ENCODE measurements at regions not wholly inside any gene's neighbourhood (a gene's known extent, or its start where the extent isn't known, plus 50 kb on each side); places are given as distances from the start of the nearest gene placed in this dataset.

DNA sequence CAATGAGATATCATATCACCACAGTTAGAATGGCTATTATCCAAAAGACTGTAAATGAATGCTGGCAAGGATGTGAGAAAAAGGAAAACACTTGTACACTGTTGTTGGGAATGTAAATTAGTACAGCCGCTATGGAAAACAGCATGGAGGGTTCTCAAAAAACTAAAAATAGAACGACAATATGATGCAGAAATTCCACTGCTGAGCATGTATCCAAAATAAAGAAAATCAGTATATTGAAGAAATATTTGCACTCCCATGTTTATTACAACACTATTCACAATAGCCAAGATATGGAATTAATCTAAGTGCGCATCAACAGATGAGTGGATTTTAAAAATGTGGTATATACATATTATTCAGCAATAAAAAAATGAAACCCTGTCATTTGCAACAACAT is 898.9 kb upstream of the MAN1A1 start:
- no peak overlapping the region for H3K4me3 ChIP-seq (ENCODE audit: low read depth, low read length)
- H3K36me3 ChIP-seq (ENCODE audit: control insufficient read depth, insufficient read depth, low read length): no peaks in the 10 kb centered on the region
- H3K9me3 ChIP-seq (ENCODE audit: control insufficient read depth, insufficient read depth, low read length): no peaks in the 10 kb centered on the region
- H3K27ac ChIP-seq (ENCODE audit: low read depth, low read length): no peak overlapping the region
- 60% methylated on average over 1 of the region's 3 CpGs for WGBS (ENCODE audit: insufficient coverage)
- DNase-seq (ENCODE audit: low read depth in 4 of 6, low spot score in 6 of 6): peak in 1 of 6 donors; percentile 41
- H3K4me1 ChIP-seq (ENCODE audit: control insufficient read depth, insufficient read depth, low read length): no peaks in the 10 kb centered on the region
- H3K27me3 ChIP-seq (ENCODE audit: control insufficient read depth, insufficient read depth, low read length): no peaks in the 10 kb centered on the region

DNA sequence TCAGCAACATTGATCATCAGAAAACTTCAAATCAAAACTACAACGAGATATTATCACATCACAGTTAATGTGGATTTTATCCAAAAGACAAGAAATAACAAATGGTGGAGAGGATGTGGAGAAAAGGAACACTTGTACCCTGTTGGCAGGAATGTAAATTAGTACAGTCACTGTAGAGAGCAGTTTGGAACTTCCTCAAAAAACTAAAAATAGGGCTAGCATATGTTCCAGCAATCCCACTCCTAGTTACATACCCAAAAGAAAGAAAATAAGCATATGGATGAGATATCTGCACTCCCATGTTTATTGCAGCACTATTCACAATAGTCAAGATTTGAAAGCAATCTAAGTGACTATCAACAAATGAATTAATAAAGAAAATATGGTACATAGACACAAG is 887.7 kb upstream of the MAN1A1 start:
- WGBS (ENCODE audit: insufficient coverage): no CpG with 5 or more reads among the region's 1 CpG
- Histone ChIP-seq H3K27me3 (ENCODE audit: control insufficient read depth, insufficient read depth, low read length) (no peaks in the 10 kb centered on the region), H3K4me3 (ENCODE audit: low read depth, low read length) (no peak overlapping the region), H3K4me1 (ENCODE audit: control insufficient read depth, insufficient read depth, low read length) (no peaks in the 10 kb centered on the region), H3K27ac (ENCODE audit: low read depth, low read length) (no peak overlapping the region), H3K9me3 (ENCODE audit: control insufficient read depth, insufficient read depth, low read length) (no peaks in the 10 kb centered on the region), H3K36me3 (ENCODE audit: control insufficient read depth, insufficient read depth, low read length) (no peaks in the 10 kb centered on the region)
- peak in 1 of 6 donors; percentile 79 for DNase-seq (ENCODE audit: low read depth in 4 of 6, low spot score in 6 of 6)

DNA sequence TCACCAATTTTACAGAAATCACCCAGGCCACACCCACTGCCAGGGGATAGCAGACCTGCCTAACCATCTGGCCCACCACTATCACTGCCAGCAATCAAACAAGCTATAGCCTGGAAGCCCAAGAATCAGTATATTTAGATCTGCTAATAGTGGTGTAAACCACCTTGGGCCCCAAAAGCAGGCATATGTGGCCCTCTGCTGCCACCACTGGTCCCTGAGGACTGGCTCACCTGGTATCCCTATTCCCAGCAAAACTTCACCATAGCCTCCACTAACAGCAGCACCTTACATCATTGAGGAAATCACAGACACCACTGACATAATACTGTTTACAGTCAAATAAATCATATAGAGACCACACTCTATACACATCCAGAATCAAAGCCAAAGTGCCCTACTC is 880.4 kb upstream of the MAN1A1 start:
- Histone ChIP-seq H3K4me3 (ENCODE audit: low read depth, low read length) (no peak overlapping the region), H3K27ac (ENCODE audit: low read depth, low read length) (no peak overlapping the region), H3K27me3 (ENCODE audit: control insufficient read depth, insufficient read depth, low read length) (no peaks in the 10 kb centered on the region), H3K4me1 (ENCODE audit: control insufficient read depth, insufficient read depth, low read length) (no peaks in the 10 kb centered on the region), H3K9me3 (ENCODE audit: control insufficient read depth, insufficient read depth, low read length) (peaks cover 3% of the 10 kb centered on the region), H3K36me3 (ENCODE audit: control insufficient read depth, insufficient read depth, low read length) (no peaks in the 10 kb centered on the region)
- DNase-seq (ENCODE audit: low read depth in 4 of 6, low spot score in 6 of 6): no peak

DNA sequence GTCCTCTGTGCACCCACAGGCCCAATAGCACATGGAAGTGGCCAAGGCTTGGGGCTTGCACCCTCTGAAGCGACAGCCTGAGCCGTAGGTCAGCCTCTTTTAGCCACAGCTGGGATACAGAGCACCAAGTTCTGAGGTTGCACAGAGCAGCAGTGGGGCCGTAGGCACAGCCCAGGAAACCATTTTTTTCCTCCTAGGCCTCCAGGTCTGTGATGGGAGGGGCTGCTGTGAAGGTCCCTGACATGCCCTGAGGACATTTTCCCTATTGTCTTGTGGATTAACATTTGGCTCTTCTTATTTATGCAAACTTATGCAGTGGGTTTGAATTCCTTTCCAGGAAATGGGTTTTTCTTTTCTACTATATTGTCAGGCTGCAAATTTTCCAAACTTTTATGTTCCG is 878.7 kb upstream of the MAN1A1 start:
- no peaks in the 10 kb centered on the region for H3K4me1 ChIP-seq (ENCODE audit: control insufficient read depth, insufficient read depth, low read length)
- H3K4me3 ChIP-seq (ENCODE audit: low read depth, low read length): no peak overlapping the region
- H3K27me3 ChIP-seq (ENCODE audit: control insufficient read depth, insufficient read depth, low read length): no peaks in the 10 kb centered on the region
- WGBS (ENCODE audit: insufficient coverage): 100% methylated on average over 3 of the region's 4 CpGs
- no peak overlapping the region for H3K27ac ChIP-seq (ENCODE audit: low read depth, low read length)
- peaks cover 3% of the 10 kb centered on the region for H3K9me3 ChIP-seq (ENCODE audit: control insufficient read depth, insufficient read depth, low read length)
- H3K36me3 ChIP-seq (ENCODE audit: control insufficient read depth, insufficient read depth, low read length): no peaks in the 10 kb centered on the region
- no peak for DNase-seq (ENCODE audit: low read depth in 4 of 6, low spot score in 6 of 6)

- DNase-seq (ENCODE audit: low read depth in 4 of 6, low spot score in 6 of 6): no peak
- H3K27ac ChIP-seq (ENCODE audit: low read depth, low read length): no peak overlapping the region
- no peaks in the 10 kb centered on the region for H3K36me3 ChIP-seq (ENCODE audit: control insufficient read depth, insufficient read depth, low read length)
- H3K4me3 ChIP-seq (ENCODE audit: low read depth, low read length): no peak overlapping the region
- H3K9me3 ChIP-seq (ENCODE audit: control insufficient read depth, insufficient read depth, low read length): no peaks in the 10 kb centered on the region
- no peaks in the 10 kb centered on the region for H3K27me3 ChIP-seq (ENCODE audit: control insufficient read depth, insufficient read depth, low read length)
- WGBS (ENCODE audit: insufficient coverage): no CpG with 5 or more reads among the region's 1 CpG
- H3K4me1 ChIP-seq (ENCODE audit: control insufficient read depth, insufficient read depth, low read length): no peaks in the 10 kb centered on the region
These were observed 869.8 kb upstream of the MAN1A1 start for GRCh38 chr6:120219339-120219738.

GRCh38 chr6:120214088-120214499 is 864.5 kb upstream of the MAN1A1 start:
- no peaks in the 10 kb centered on the region for H3K27me3 ChIP-seq (ENCODE audit: control insufficient read depth, insufficient read depth, low read length)
- no peak overlapping the region for H3K27ac ChIP-seq (ENCODE audit: low read depth, low read length)

DNA sequence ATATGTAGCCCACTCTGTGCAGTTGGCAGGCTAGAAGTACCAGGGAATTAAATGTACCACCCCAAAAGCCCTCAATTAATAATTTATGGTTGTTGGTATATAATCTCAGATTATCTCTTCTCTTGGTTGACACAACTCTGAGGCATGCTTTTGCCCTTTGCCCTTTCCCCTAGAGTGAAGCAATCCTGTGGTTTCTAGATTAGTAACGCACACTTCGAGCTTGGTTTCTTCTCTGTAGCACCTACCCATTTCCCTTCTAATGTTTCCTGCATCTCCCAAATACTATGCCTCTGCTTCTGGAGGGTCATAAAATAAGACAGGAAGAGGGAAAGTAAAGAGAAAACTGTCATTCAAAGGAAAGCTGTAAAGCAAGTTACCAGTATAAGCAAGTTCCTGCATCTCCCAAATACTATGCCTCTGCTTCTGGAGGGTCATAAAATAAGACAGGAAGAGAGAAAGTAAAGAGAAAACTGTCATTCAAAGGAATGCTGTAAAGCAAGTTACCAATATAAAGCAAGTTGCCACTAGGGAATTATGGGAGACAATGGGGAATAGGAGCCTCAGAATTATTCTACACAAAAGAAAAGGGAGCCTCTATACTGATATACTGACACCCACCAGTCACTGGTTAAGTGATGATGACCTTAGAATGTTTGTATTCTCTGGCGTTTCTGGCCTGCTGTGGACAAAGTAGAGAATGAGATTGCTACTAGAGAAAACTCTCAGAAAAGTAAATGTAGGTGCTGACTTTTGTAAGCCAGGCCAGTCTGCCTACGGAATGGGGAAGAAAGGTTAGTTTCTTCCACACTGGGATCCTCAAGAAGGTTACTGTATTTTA is 862.6 kb upstream of the MAN1A1 start:
- H3K27me3 ChIP-seq (ENCODE audit: control insufficient read depth, insufficient read depth, low read length): no peaks in the 10 kb centered on the region
- DNase-seq (ENCODE audit: low read depth in 4 of 6, low spot score in 6 of 6): no peak
- WGBS (ENCODE audit: insufficient coverage): 57% methylated on average over 1 of the region's 4 CpGs
- H3K9me3 ChIP-seq (ENCODE audit: control insufficient read depth, insufficient read depth, low read length): peaks cover 1% of the 10 kb centered on the region
- no peaks in the 10 kb centered on the region for H3K36me3 ChIP-seq (ENCODE audit: control insufficient read depth, insufficient read depth, low read length)
- no peaks in the 10 kb centered on the region for H3K4me1 ChIP-seq (ENCODE audit: control insufficient read depth, insufficient read depth, low read length)
- H3K27ac ChIP-seq (ENCODE audit: low read depth, low read length): no peak overlapping the region
- no peak overlapping the region for H3K4me3 ChIP-seq (ENCODE audit: low read depth, low read length)

More at GRCh38 chr6:120214088-120214499, 864.5 kb upstream of the MAN1A1 start:
- Histone ChIP-seq H3K9me3 (ENCODE audit: control insufficient read depth, insufficient read depth, low read length) (peaks cover 1% of the 10 kb centered on the region), H3K36me3 (ENCODE audit: control insufficient read depth, insufficient read depth, low read length) (no peaks in the 10 kb centered on the region), H3K4me1 (ENCODE audit: control insufficient read depth, insufficient read depth, low read length) (no peaks in the 10 kb centered on the region), H3K4me3 (ENCODE audit: low read depth, low read length) (no peak overlapping the region)
- DNase-seq (ENCODE audit: low read depth in 4 of 6, low spot score in 6 of 6): no peak

DNA sequence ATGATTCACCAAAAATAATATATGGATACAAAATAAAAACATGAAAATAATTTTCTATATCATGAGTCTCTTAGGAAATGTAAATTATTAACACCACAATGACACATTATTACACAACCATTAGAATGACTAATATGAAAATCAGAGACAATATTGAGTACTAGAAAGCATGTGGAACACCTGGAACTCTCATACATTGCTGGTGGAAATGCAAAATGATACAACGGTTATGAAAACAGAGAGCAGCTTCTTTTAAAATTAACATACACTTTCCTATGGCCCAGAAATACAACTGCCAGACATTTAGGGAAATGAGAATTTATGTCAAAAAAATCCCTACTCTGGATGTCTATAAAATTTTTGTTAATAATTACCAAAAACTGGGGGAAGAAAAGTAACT is 853.3 kb upstream of the MAN1A1 start:
- no peaks in the 10 kb centered on the region for H3K27me3 ChIP-seq (ENCODE audit: control insufficient read depth, insufficient read depth, low read length)
- no peaks in the 10 kb centered on the region for H3K36me3 ChIP-seq (ENCODE audit: control insufficient read depth, insufficient read depth, low read length)
- no peak overlapping the region for H3K4me3 ChIP-seq (ENCODE audit: low read depth, low read length)
- H3K27ac ChIP-seq (ENCODE audit: low read depth, low read length): no peak overlapping the region
- no peaks in the 10 kb centered on the region for H3K4me1 ChIP-seq (ENCODE audit: control insufficient read depth, insufficient read depth, low read length)
- no CpG with 5 or more reads among the region's 1 CpG for WGBS (ENCODE audit: insufficient coverage)
- no peaks in the 10 kb centered on the region for H3K9me3 ChIP-seq (ENCODE audit: control insufficient read depth, insufficient read depth, low read length)
- no peak for DNase-seq (ENCODE audit: low read depth in 4 of 6, low spot score in 6 of 6)

- no peaks in the 10 kb centered on the region for H3K36me3 ChIP-seq (ENCODE audit: control insufficient read depth, insufficient read depth, low read length)
- H3K27me3 ChIP-seq (ENCODE audit: control insufficient read depth, insufficient read depth, low read length): no peaks in the 10 kb centered on the region
- WGBS (ENCODE audit: insufficient coverage): no CpG with 5 or more reads among the region's 2 CpGs
- no peak overlapping the region for H3K4me3 ChIP-seq (ENCODE audit: low read depth, low read length)
- no peaks in the 10 kb centered on the region for H3K4me1 ChIP-seq (ENCODE audit: control insufficient read depth, insufficient read depth, low read length)
- H3K27ac ChIP-seq (ENCODE audit: low read depth, low read length): no peak overlapping the region
- H3K9me3 ChIP-seq (ENCODE audit: control insufficient read depth, insufficient read depth, low read length): no peaks in the 10 kb centered on the region
- no peak for DNase-seq (ENCODE audit: low read depth in 4 of 6, low spot score in 6 of 6)
These were observed 851.3 kb upstream of the MAN1A1 start for GRCh38 chr6:120200853-120201252.

- H3K27me3 ChIP-seq (ENCODE audit: control insufficient read depth, insufficient read depth, low read length): no peaks in the 10 kb centered on the region
- H3K27ac ChIP-seq (ENCODE audit: low read depth, low read length): no peak overlapping the region
- peak in 1 of 6 donors; percentile 31 for DNase-seq (ENCODE audit: low read depth in 4 of 6, low spot score in 6 of 6)
- H3K4me1 ChIP-seq (ENCODE audit: control insufficient read depth, insufficient read depth, low read length): no peaks in the 10 kb centered on the region
- no peak overlapping the region for H3K4me3 ChIP-seq (ENCODE audit: low read depth, low read length)
- H3K36me3 ChIP-seq (ENCODE audit: control insufficient read depth, insufficient read depth, low read length): no peaks in the 10 kb centered on the region
- no peaks in the 10 kb centered on the region for H3K9me3 ChIP-seq (ENCODE audit: control insufficient read depth, insufficient read depth, low read length)
These were observed 848.5 kb upstream of the MAN1A1 start for GRCh38 chr6:120198033-120198432.
